Right forelimb (tissue), 1 donor: ENCODE measurements at regions not wholly inside any gene's neighbourhood (a gene's known extent, or its start where the extent isn't known, plus 50 kb on each side); places are given as distances from the start of the nearest gene placed in this dataset.
"Not testable (repeated sequence)": the region's sequence is repeated elsewhere in the genome, so short reads cannot be mapped to it uniquely, and the experiment has no call there.

Experiments
- DNase-seq: peaks from one replicate; pipeline ENCODE4 v3.0.0-alpha.2; 2018

DNA sequence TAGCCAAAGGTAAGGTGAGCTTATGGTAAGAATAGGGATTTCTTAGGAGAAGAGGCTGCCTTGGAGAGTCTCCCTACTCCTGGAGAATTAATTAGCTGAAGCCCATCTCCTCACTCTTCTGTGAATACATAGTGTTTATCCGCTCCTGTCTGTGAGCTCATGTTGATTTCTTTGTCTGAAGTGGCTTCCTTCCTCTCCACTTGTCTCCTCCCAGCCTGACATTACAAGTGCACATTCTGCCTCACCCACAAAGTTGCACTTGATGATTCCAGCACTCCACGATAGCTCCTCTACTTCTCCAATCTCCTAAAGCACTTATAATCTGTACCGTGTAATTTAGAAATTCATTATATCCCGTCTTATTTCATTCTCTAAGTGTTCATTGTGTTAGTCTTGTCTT lies 287.2 kb downstream of the QKI start:
- DNase-seq: no peak

DNA sequence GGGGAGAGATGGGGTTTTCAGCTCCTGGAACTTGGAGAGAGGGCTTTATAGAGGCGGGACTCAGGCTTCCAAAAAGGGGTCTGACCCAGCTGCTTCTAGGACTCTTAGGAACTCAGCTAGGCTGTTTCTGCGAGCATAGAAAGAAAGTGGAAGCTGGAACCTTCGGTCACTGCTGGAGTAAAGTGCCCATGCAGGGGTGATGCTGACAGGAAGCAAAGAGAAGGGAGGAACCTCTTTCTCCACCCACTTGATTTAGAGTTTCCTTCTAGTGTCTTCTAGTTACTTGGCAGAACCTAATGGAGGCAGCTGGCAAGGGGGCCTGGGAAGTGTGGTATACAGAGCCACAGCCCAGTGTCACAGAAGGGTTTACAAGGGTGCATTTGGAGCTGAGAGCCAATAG lies 283.6 kb downstream of the QKI start:
- DNase-seq: no peak

DNA sequence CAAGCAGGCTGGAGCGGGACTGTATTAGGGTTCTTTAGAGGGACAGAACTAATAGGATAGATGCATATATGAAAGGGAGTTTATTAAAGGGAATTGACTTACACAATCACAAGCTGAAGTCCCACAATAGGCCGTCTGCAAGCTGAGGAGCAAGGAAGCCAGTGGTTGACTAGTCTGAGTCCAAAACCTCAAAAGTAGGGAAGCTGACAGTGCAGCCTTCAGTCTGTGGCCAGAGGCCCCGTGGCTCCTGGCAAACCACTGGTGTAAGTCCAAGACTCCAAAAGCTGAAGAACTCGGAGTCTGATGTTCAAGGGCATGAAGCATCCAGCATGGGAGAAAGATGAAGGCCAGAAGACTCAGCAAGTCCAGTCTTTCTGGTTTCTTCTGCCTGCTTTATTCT lies 281.8 kb downstream of the QKI start:
- not testable (repeated sequence) for DNase-seq

DNA sequence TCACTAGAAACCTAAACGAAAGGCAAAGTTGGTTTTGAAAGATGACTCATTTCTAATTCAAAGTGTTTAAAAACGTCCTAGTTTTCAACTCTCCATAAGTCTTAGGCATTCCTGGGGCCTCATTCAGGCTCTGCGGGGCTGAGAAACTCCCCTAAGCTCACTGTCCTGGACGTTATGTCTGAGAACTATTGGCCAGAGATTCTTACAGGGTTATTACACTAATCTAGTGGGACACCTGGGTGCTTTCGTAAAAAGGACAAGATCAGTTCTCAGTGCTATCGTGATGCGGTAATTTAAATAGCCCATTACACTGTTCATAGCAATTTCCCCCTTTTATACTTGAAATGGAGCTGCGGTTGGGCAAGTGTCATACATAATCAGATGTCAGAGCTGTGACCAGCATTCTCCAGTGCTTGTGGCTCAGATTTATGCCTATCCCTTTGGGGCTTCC lies 280.9 kb downstream of the QKI start:
- DNase-seq: no peak

DNA sequence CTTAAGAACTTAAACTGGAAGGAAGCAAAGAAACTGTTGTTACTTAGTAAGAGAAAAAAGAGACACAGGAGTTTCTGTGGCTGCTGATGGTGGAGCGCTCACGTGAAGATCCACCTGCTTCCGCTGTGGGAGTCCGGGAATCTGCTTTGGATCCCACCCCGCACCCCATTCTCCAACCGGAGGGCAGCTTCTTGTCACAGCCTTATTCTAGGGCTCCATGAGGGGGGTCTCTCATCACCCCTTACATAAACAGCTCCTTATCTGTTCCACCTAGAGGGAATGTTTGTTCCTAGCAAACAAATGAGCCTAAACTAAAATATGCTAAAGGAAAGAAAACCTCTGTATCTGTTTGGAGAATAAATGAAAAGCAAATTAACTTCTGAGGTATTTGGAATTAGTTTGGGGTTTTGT lies 280.5 kb downstream of the QKI start:
- no peak for DNase-seq

DNA sequence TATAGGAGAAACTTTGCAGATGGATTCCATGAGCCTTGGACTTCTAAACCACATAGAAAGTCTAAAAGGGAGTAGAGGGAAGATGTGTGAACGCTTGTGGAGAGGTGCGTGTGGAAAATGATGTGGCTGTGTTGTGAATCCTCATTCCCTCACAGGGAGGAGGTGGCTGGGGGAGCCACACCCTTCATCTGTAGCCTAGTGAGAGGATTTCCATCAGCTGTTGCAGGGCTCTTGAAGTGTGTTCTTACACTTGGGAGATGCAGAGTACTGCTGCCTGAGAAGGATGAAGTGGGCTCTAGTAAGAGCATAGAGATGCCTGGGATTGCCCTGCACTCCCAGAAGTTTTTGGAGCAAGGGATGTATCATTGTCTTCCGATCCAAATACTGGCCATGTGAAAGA lies 279.6 kb downstream of the QKI start:
- no peak for DNase-seq

DNA sequence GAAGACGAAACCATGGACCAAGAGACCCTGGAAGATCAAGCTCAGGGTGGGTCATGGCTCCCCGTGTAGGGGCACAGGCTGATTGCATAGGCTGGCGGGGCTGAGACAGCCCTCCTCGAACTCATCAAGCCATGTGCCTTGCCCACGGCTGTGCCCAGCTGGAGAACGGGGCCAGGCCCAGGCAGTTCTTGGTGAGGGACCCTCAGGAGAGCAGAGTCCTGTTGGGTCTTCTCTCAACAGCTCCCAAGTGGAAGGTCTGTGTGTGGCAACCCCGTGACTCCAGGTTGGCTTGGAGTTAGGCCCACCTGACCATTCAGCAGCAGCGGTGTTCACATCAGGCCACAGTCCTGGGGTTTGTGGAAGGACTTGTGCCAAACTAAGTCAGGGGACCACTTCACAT lies 276.5 kb downstream of the QKI start:
- DNase-seq: no peak

DNA sequence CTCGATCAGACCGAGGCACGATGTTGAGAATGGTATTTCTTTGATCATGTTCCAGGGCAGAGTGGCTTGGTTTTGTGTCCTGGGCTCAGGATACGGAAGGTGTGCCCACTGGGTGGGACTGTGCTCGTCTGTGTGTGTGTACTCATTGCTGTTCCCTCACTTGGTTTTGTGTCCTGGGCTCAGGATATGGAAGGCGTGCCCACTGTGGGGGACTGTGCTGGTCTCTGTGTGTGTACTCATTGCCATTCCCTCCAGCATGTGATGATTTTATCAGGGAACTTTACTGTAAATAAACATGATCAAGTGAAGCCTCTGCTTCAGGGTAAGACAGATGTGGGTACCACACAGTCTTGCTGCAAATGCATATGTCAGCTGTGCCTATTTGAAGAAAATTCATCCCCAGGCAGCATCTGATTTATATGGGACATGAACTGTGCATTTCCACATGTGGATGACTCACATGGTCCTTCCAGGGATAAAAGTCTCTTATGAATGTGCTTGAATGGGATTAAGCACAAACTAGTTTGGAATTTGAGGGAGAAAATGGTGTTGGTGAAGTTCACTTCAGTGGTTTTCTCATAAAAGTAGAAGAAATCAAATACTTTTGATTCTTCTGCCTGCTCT lies 274.3 kb downstream of the QKI start:
- DNase-seq: no peak

DNA sequence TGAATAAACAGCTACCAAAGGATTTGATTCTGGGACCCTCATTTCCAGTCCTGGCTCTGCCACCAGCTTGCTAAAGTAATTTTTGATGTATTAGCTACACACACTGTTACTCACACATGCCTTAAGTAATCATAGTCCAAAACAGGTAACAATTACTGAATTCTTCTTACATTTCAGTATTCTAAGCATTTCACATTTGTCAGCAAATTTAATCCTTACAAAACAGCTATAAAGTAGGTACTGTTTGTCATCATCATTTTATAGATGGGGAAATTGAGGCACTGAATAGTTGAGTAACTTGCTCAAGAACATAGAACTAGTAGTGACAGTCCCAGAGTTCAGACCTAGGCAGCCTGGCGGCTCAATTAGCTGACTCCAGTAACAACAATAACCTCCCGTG lies 272.6 kb downstream of the QKI start:
- no peak for DNase-seq

DNA sequence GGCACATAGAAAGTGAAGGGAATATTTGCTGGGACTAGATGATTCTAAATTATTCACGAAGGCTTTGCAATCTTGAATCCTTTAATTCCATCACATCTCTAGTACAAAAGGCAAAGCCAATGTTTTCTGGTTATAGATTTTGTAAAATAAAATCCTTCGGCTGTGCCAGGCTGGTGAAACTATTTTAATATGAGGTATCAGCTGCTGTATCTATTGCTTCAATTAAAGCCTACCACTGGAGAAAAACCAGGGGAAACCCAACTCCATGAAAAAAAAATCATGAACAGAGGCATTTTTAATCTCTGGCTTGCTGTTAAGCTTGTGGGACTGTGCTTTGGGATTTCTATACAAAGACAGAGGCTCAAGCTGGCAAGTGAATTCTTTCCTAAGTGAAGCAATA lies 271.8 kb downstream of the QKI start:
- DNase-seq: no peak

DNA sequence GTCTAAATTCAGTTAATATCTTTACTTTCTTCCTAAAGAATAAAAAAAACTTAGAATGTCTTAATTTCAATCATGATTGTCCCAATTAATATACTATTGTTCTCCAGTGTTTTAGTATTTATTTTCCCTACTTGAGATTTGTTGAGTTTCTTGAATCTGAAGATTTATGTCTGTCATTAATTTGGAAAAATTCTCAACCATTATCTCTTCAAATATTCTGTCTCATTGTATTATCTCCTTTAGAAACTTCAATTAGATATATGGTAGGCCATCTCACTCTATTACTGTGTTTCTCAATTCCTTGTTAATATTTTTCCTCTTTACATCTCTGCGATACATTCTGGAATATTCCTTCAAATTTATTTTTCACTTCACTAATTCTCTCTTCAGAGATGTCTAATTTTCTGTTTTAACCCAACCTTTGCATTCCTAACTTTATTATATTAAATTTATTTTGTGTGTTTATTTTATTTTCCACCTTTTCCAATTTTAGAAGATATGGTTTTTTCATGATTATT lies 268.6 kb downstream of the QKI start:
- DNase-seq: no peak

DNA sequence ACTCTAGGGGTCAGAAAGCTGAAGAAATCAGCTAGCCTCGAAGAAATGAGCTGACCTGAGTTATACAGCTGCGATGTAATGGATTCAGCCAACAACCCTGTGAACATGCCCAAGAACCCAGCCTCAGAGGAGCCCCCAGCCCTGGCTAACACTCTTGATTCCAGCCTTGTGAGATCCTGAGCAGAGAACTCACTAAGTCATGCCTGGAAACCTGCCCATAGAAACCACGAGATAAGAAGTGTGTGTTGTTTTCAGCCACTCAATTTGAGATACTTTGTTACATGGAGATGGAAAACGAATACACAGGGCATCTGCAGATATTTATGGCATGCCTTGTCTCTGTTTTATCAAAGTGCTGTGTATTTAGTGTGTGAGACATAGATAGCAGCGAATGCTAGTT lies 265.2 kb downstream of the QKI start:
- no peak for DNase-seq

DNA sequence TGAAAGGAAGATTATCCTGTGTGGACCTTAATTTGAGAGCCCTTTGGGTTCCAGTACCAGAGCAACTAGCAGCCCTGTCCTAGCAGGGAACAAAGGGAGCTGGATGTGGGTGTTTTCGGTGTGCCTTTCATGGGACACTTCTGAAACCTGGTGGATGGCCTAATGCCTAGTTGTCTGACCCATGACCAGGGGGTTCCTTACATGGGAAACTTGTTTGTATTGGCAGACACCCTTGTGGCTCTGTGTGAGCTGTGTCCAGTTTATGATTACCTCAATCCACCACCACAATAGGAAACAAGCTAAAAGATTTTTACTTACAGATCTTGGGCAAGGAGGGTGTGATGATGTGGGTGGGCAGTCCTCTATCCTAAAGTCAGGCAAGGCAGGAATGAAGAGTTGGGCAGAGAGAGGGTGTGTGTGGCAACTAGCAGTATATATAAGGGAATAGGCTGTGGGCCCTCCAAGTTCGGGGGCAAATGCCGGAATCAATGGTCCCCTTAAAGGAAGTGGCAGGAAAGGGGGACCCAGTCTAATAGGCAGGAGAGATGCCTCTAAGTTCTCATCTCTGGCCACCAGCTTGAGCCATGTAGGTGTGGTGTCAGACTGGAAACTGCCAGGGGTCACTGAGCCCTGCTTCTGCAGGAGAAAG lies 264.6 kb downstream of the QKI start:
- no peak for DNase-seq

DNA sequence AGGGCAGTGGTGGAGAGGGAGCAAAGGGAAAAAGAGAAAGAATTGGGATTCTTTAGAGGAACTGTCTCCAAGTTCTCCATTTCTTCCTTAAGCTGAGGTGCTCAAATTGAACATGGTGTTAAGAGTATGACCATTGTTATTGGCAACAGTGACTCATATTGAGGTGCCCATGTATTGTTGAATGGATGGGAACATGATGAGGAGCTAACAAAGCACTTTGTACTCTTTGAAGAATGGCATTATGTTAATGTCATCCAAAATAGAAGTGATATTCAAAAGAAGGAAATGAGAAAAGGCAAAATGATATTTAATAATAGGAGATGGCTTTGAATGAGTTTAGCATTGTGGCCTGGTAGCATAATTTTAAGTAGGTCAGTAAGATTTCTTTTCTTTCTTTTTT lies 261.1 kb downstream of the QKI start:
- DNase-seq: no peak

DNA sequence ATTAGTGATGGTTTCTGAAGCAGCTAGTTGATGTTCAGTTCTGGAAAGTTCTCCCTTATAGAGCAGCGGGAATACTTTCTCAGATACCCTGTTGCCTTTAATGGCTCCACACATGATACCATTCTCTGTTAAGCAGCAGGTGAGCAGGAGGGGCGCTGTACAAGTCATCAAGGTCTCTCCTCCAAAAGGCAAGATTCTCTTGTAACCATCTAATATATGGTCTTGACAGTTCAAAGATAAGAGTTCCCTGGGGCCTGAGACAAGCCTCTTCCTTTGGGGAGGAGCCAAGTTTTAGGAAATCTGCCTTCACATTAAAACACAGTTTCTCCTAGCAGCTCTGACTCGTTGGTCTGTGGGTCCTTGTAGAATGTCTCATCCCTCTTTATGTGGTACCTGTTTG lies 258.2 kb downstream of the QKI start:
- no peak for DNase-seq

DNA sequence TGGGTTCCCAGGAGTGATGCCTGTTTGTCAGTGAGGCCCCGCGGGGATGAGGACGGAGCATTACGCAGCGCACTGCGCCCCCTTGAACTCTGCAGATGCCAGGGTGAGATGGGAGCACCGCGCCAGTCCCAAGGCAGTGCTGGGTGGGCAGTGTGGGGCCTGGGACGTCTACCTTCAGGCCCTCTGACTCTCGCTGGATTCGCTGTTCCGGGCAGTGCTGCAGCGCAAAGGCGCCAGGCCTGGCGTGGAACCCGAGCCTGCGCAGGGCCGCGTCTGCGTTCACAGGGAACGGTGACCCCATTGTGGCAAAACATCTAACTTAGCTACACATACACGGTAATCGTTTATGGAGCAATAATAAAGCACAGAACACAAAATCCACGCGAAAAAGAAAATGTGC lies 257.3 kb downstream of the QKI start:
- no peak for DNase-seq

DNA sequence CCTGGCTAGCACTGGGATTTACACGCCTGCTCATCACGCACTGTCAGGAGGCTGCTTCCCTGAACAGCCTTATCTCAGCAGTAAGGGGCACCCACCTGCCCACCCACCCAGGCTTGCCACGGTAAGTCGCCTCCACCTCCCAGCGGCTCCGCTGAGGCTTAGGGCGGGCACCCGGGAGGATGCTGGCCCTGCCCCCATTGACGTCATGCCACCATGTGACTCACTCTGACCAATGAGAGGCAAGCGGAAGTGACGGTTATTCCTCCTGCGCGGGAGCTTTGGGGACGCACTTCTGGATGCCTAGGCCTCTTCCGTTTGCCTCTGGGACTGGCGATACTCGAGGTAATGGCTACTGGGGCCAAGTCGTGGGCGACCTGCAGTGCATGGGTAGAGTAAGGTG lies 256.8 kb downstream of the QKI start:
- DNase-seq: no peak

DNA sequence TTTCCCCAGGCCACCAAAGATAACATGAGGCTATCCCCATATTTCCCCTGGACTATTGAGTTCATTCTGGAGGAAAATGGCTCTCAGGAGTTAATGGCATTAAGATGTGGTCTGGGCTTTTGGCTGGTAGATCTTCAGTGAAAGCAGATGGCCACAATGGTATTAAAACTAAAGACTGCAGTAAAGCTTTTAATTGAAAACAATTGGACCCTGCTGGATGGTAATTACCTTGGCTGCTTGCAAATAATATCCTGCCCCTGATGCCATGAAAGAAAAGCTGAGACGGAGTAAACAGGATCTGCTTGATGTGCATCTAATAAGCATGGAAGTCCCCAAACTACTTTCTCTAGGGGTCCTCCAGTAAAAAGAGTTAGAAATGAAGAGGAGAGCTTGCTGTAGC lies 255.8 kb downstream of the QKI start:
- no peak for DNase-seq

DNA sequence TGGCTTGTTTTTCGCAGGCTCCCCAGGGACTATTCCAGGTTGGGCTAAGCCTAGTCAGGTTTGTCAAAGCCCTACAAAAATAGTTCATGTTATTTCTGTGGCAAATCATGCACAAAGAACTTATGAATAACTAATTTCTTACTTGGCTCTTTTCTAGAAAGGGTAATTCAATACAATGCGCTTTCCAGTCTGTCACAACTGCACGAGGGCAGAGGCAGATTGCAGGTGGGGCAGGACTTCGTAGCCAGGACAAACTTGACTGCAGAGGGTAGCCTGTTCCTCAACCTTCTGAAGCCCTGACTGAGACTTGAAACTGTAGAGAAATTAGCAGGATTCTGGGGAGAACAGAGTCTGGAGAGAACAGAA lies 253.5 kb downstream of the QKI start:
- no peak for DNase-seq

DNA sequence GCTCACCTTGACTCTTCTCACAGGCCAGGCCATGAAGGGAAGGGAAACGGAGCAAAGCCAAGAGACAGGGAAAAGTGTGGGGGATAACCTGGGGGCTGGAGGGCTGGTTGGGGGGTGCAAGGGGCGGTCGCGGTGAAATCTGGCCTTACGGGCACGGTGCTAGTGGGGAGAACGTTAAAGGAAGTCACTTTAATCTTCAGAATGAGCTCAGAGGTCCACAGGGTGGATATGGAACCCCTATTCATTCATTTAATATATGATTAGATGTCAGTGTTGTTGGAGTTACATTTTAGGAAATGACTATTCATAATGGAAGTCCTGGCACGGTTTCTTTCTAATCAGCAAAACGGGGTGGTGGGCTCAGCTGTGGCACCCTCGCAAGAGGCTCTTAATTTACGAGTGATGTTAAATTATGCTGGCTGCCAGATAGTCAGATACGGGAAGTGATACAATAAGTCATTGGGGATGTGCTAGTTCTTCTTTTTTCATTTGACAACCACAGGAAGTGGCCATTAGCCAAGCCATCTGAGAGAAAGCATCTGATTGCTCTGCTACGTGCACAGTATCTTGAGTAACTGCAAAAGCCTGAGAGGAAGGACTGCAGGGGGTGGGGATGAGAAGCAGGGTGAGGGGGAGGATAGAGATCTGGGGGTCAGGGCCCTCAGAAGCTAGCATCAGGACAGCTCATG lies 253.0 kb downstream of the QKI start:
- no peak for DNase-seq

DNA sequence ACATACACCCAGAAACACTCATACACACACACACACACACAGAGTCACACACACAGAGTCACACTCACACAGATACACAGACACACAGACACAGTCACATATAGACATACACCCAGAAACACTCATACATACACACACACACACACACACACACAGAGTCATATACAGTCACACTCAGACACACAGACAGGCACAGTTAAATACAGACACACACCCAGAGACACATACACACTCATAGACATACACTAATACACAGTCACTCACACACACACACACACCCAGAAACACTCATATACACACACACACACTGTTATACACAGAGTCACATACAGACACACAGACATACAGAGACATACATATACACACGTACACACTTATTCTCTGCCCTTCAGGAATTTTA lies 250.9 kb downstream of the QKI start:
- DNase-seq: no peak

DNA sequence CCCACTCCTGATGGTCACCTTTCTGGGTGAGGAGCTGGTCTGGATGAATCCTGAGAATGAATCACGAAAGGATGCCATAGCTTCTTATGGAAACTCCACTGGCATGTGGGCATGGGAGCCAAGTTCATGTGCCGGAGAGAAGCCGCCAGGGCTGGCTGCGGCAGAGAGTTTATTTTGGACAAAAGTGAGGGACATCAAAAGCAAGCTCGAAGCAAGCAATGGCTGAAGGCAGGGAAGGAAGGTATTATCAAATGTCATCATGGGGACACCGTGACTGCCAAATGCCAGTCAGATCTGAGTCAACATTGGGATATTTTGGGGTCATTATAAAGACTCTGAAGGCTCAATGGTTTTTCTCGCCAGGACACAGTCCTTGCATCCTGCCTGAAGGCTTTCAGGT lies 249.1 kb downstream of the QKI start:
- no peak for DNase-seq

DNA sequence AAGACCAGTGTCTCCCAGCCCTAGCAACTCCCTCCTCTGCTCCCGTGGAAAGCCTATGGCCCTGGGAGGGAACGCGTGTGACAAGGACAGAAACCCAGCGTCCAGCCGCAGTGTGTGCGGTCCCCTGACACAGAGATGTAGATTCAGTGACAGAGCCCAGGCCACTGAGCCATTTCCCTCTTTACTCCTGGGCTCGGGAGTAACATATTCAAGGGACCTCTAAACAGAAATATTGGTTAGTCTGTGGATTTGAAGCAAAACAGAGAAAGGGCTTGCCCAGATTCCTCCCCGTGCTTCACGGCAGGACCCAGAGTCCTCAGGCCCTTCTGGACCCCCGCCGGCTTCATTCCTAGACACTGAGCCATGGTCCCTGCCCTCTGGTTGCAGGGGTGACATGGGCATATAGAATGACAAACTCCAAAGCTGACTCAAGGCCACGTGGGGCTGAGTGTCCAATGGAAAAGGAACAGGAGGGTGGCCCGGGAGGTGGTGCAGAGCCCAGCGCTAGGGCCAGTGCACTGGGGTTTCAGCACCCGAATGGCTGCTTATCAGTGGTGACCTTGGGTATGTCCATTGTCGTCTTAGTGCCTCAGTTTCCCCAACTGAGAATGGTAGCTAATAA lies 248.2 kb downstream of the QKI start:
- DNase-seq: no peak

DNA sequence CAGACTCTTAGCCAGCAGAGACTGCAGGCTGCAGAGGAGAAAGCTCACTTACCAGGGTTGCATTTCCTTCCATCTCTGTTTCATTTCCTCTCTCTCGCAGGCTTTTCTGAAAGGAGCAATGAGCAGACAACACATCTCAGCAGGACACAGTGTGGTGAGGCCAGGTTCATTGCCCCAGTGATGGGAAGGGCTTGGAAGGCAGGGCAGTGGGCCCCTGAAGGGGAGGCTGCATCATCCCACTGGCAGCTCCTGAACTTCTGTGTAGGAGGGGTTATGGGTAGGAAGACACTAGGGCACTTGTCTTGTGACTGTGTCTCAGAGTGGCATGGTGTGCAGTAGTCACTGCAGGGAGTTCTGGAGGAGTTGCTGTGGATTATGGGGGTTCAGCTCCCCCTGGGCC lies 246.8 kb downstream of the QKI start:
- DNase-seq: no peak
